ENCODE measurements at regions not wholly inside any gene's neighbourhood (a gene's known extent, or its start where the extent isn't known, plus 50 kb on each side); places are given as distances from the start of the nearest gene placed in this dataset.

- no peak overlapping the region for H3K27ac ChIP-seq
- TF ChIP-seq CTCF (IDR thresholded peaks at IDR 0.05): no peak
These were observed 249.3 kb upstream of the GATB start for GRCh38 chr4:152009983-152010709.

GRCh38 chr4:152009031-152009670, 248.3 kb upstream of the GATB start:
- no peak overlapping the region for H3K27ac ChIP-seq
- no peak for TF ChIP-seq CTCF (IDR thresholded peaks at IDR 0.05)
- no peak for TF ChIP-seq ZFX (IDR thresholded peaks at IDR 0.05; ENCODE audit: borderline replicate concordance)

GRCh38 chr4:152007111-152007510, 246.3 kb upstream of the GATB start:
- no peak overlapping the region for H3K27ac ChIP-seq
- no peak for TF ChIP-seq ZFX (IDR thresholded peaks at IDR 0.05; ENCODE audit: borderline replicate concordance)
- no peak for TF ChIP-seq CTCF (IDR thresholded peaks at IDR 0.05)

GRCh38 chr4:152004801-152005200, 244.0 kb upstream of the GATB start:
- TF ChIP-seq ZFX (IDR thresholded peaks at IDR 0.05; ENCODE audit: borderline replicate concordance): no peak
- TF ChIP-seq CTCF (IDR thresholded peaks at IDR 0.05): no peak
- no peak overlapping the region for H3K27ac ChIP-seq

GRCh38 chr4:152000518-152000917, 239.7 kb upstream of the GATB start:
- H3K27ac ChIP-seq: no peak overlapping the region
- TF ChIP-seq ZFX (IDR thresholded peaks at IDR 0.05; ENCODE audit: borderline replicate concordance) (no peak), CTCF (IDR thresholded peaks at IDR 0.05) (no peak)

GRCh38 chr4:151998723-151999122, 237.9 kb upstream of the GATB start:
- TF ChIP-seq ZFX (IDR thresholded peaks at IDR 0.05; ENCODE audit: borderline replicate concordance) (no peak), CTCF (IDR thresholded peaks at IDR 0.05) (no peak)
- H3K27ac ChIP-seq: no peak overlapping the region

- no peak overlapping the region for H3K27ac ChIP-seq
- no peak for TF ChIP-seq ZFX (IDR thresholded peaks at IDR 0.05; ENCODE audit: borderline replicate concordance)
- no peak for TF ChIP-seq CTCF (IDR thresholded peaks at IDR 0.05)
These were observed 236.7 kb upstream of the GATB start for GRCh38 chr4:151997461-151997860.

Measured in 22Rv1 (cell line).